ENCODE measurements at regions not wholly inside any gene's neighbourhood (a gene's known extent, or its start where the extent isn't known, plus 50 kb on each side); places are given as distances from the start of the nearest gene placed in this dataset.

GRCh38 chr7:131652934-131653333 is 96.5 kb upstream of the PODXL start:
- Histone ChIP-seq H3F3A (replicated peaks; ENCODE audit: insufficient read depth) (peaks cover 12% of the 10 kb centered on the region), H3K27me3 (ENCODE audit: insufficient read depth) (no peaks in the 10 kb centered on the region), H3K27ac (ENCODE audit: low read depth in 2 of 2, low read length in 1 of 2) (peak overlapping the region in 1 of 2 experiments; percentile 52; a peak in 2 of 4 replicates), H2AFZ (ENCODE audit: low read depth) (no peak overlapping the region), H4K20me1 (ENCODE audit: insufficient read depth) (no peaks in the 10 kb centered on the region), H3K4me1 (ENCODE audit: control insufficient read depth in 1 of 2, insufficient read depth in 2 of 2, low read depth in 1 of 2, low read length in 1 of 2) (peaks cover 0 to 4% of the 10 kb centered on the region in 2 experiments; a peak in 1 of 4 replicates), H3K79me2 (ENCODE audit: insufficient read depth) (peaks cover 25% of the 10 kb centered on the region; the same call in 1 of the 2 replicates), H3K4me3 (ENCODE audit: low read depth in 2 of 2, low read length in 1 of 2) (no peak overlapping the region), H3K9me2 (no peaks in the 10 kb centered on the region), H3K9me3 (no peaks in the 10 kb centered on the region), H3K36me3 (replicated peaks in 1 of 2; ENCODE audit: control insufficient read depth in 1 of 2, insufficient read depth in 2 of 2, low read length in 1 of 2) (no peaks in the 10 kb centered on the region), H3K9ac (peak overlapping the region; percentile 6; the same call in 1 of the 2 replicates), H3K4me2 (peak overlapping the region; percentile 61)
- TF ChIP-seq FOSL2 (IDR thresholded peaks at IDR 0.05; ENCODE audit: borderline replicate concordance, low read depth) (peak; percentile 33; the same call in 1 of the 2 replicates), ELF1 (IDR thresholded peaks at IDR 0.05) (no peak), EZH2phosphoT487 (IDR thresholded peaks at IDR 0.05; ENCODE audit: borderline replicate concordance, low read depth) (no peak), CTCF (IDR thresholded peaks at IDR 0.05) (no peak), GABPA (IDR thresholded peaks at IDR 0.05; ENCODE audit: low read depth) (no peak), EP300 (IDR thresholded peaks at IDR 0.05; ENCODE audit: borderline replicate concordance in 1 of 2, low read depth in 1 of 2, low read length in 1 of 2) (no peak)
- CTCF ChIA-PET, result interaction anchor here (0.7 to 3.5 kb wide), 8 partner anchors 36 to 163 kb away, joined by 3 to 32 read pairs (median 4); no protein-coding TSS in a partner anchor
- DNase-seq, result no peak
- WGBS (ENCODE audit: low lambda C conversion rate), result 11% methylated on average over 2 of the region's 2 CpGs
- POLR2A ChIA-PET, result no interaction called here

- ChIA-PET POLR2A (no interaction called here), CTCF (interaction anchor here (0.8 to 3.5 kb wide), 9 partner anchors 27 to 147 kb away, joined by 3 to 32 read pairs (median 4); no protein-coding TSS in a partner anchor)
- H3K27ac ChIP-seq (ENCODE audit: low read depth in 2 of 2, low read length in 1 of 2), result no peak overlapping the region; a peak in 1 of 4 replicates
- H2AFZ ChIP-seq (ENCODE audit: low read depth), result no peak overlapping the region
- 98% methylated on average over 5 of the region's 5 CpGs for WGBS (ENCODE audit: low lambda C conversion rate)
- peaks cover 0 to 4% of the 10 kb centered on the region in 2 experiments; a peak in 1 of 4 replicates for H3K4me1 ChIP-seq (ENCODE audit: control insufficient read depth in 1 of 2, insufficient read depth in 2 of 2, low read depth in 1 of 2, low read length in 1 of 2)
- peaks cover 12% of the 10 kb centered on the region for H3F3A ChIP-seq (replicated peaks; ENCODE audit: insufficient read depth)
- DNase-seq, result no peak
- no peak overlapping the region for H3K4me3 ChIP-seq (ENCODE audit: low read depth in 2 of 2, low read length in 1 of 2)
- no peaks in the 10 kb centered on the region for H3K36me3 ChIP-seq (replicated peaks in 1 of 2; ENCODE audit: control insufficient read depth in 1 of 2, insufficient read depth in 2 of 2, low read length in 1 of 2)
- H3K9me2 ChIP-seq, result no peaks in the 10 kb centered on the region
- H3K79me2 ChIP-seq (ENCODE audit: insufficient read depth), result peaks cover 25% of the 10 kb centered on the region; the same call in 1 of the 2 replicates
- no peak overlapping the region for H3K9ac ChIP-seq
- H3K27me3 ChIP-seq (ENCODE audit: insufficient read depth), result no peaks in the 10 kb centered on the region
- no peaks in the 10 kb centered on the region for H4K20me1 ChIP-seq (ENCODE audit: insufficient read depth)
- no peaks in the 10 kb centered on the region for H3K9me3 ChIP-seq
- H3K4me2 ChIP-seq, result no peak overlapping the region
- TF ChIP-seq ZBTB33 (IDR thresholded peaks at IDR 0.05; ENCODE audit: borderline replicate concordance, low read depth), result no peak
- TF ChIP-seq GATA2 (CRISPR knock-in tag; IDR thresholded peaks at IDR 0.05), result no peak
- no peak for TF ChIP-seq FOXM1 (IDR thresholded peaks at IDR 0.05; ENCODE audit: low read depth)
- TF ChIP-seq TAF1 (IDR thresholded peaks at IDR 0.05; ENCODE audit: borderline replicate concordance, low read depth, low read length), result no peak
- no peak for TF ChIP-seq GABPA (IDR thresholded peaks at IDR 0.05; ENCODE audit: low read depth)
- no peak for TF ChIP-seq ELF1 (IDR thresholded peaks at IDR 0.05)
- TF ChIP-seq PBX3 (IDR thresholded peaks at IDR 0.05), result no peak
- no peak for TF ChIP-seq NFIC (IDR thresholded peaks at IDR 0.05; ENCODE audit: borderline replicate concordance)
- TF ChIP-seq MAX (IDR thresholded peaks at IDR 0.05; ENCODE audit: low read depth), result no peak
- no peak for TF ChIP-seq RFX5 (IDR thresholded peaks at IDR 0.05; ENCODE audit: low read length)
- no peak for TF ChIP-seq JUND (IDR thresholded peaks at IDR 0.05)
- no peak for TF ChIP-seq SIN3A (IDR thresholded peaks at IDR 0.05; ENCODE audit: borderline replicate concordance, low read depth, low read length)
- TF ChIP-seq CTCF (IDR thresholded peaks at IDR 0.05), result no peak
- TF ChIP-seq USF2 (IDR thresholded peaks at IDR 0.05; ENCODE audit: borderline replicate concordance, low read depth, low read length), result no peak
- no peak for TF ChIP-seq RXRA (IDR thresholded peaks at IDR 0.05; ENCODE audit: borderline replicate concordance, low read depth)
- no peak for TF ChIP-seq RCOR1 (IDR thresholded peaks at IDR 0.05; ENCODE audit: low read length)
Observed at GRCh38 chr7:131652194-131652593, 95.8 kb upstream of the PODXL start.

Data from SK-N-SH (cell line).